HepG2 (cell line): ENCODE measurements at regions not wholly inside any gene's neighbourhood (a gene's known extent, or its start where the extent isn't known, plus 50 kb on each side); places are given as distances from the start of the nearest gene placed in this dataset.

Experiments
- ATAC-seq: fragments of 200-7000 bp; cut with Tn5 transposase; 3 replicates; pipeline ENCODE4 v1.9.1; 2020; ENCODE audit warnings: mild to moderate bottlenecking, moderate library complexity
- BruUV-seq: library from RNA; stranded (reverse); fragments of 400-500 nt; replicated peaks from 2 replicates; lab custom pipeline; 2021; lab: Mats Ljungman, UMichigan
- CTCF ChIA-PET: fragments of 300-600 bp; formaldehyde crosslinking; extraction: SDS; loops from one replicate; lab custom pipeline; 2021; ENCODE audit warnings: low total read pairs, inconsistent platforms, low intra/inter-chr PET ratio; lab: Yijun Ruan, JAX
- POLR2A ChIA-PET: fragments of 350-600 bp; sonication (Branson Sonifier 250); formaldehyde crosslinking; loops from one replicate; lab custom pipeline; 2020; ENCODE audit warnings: antibody characterized with exemption, inconsistent platforms; lab: Yijun Ruan, JAX
- DNase-seq: peaks from one replicate; pipeline ENCODE4 v3.0.0-alpha.2; 2015; ENCODE audit warnings: low spot score
- FAIRE-seq: peaks from 3 replicates; lab custom pipeline; 2011; peaks lifted over from hg19 to GRCh38; lab: Jason Lieb, UNC
- H2AFZ ChIP-seq: one replicate; pipeline ENCODE4 v1.6.1; 2011; ENCODE audit warnings: low read length, inconsistent platforms
- H3K27ac ChIP-seq: fragments of 300-600 bp; 3 replicates; pipeline ENCODE4 v1.8.0; 2011; ENCODE audit warnings: mixed run types, mild to moderate bottlenecking, mixed read lengths, low read length, inconsistent platforms; ENCODE audit not compliant: insufficient read depth; ENCODE audit errors: extremely low read length
- H3K27me3 ChIP-seq, 2 experiments: fragments of 200-600 bp in 1 of 2; 2 replicates in 1 of 2; 3 replicates in 1 of 2; pipeline versions ENCODE4 v1.6.0 to v1.8.0; 2011; ENCODE audit warnings: low read length in 2 of 2, mild to moderate bottlenecking in 2 of 2, moderate library complexity in 2 of 2, inconsistent platforms in 1 of 2; ENCODE audit not compliant: insufficient read depth in 2 of 2, control insufficient read depth in 1 of 2
- H3K36me3 ChIP-seq, 2 experiments: fragments of 200-600 bp in 1 of 2; replicated peaks in 1 of 2; 2 replicates in 1 of 2; 3 replicates in 1 of 2; pipeline versions ENCODE4 v1.5.1 to v1.8.0; 2011; ENCODE audit warnings: low read length in 2 of 2, inconsistent platforms in 1 of 2; ENCODE audit not compliant: insufficient read depth in 2 of 2, control insufficient read depth in 1 of 2
- H3K4me1 ChIP-seq: 2 replicates; pipeline ENCODE4 v1.5.1; 2012; ENCODE audit warnings: low read length, inconsistent platforms; ENCODE audit not compliant: insufficient read depth
- H3K4me2 ChIP-seq: 2 replicates; pipeline ENCODE4 v1.6.0; 2011; ENCODE audit warnings: low read depth, low read length, inconsistent platforms
- H3K4me3 ChIP-seq, 3 experiments: fragments of 200-600 bp in 1 of 3; sonication (generic), shearing (Covaris generic) in 1 of 3; replicated peaks in 1 of 3; 2 replicates each; pipeline ENCODE4 v1.5.1; 2011 to 2016; ENCODE audit warnings: low read length in 3 of 3, inconsistent platforms in 2 of 3, low read depth in 2 of 3, mild to moderate bottlenecking in 2 of 3, control low read depth in 1 of 3, mixed read lengths in 1 of 3; ENCODE audit not compliant: insufficient read depth in 1 of 3
- H3K79me2 ChIP-seq: one replicate; pipeline ENCODE4 v1.6.1; 2011; ENCODE audit warnings: low read length, inconsistent platforms; ENCODE audit not compliant: insufficient read depth
- H3K9ac ChIP-seq: 2 replicates; pipeline ENCODE4 v1.6.0; 2011; ENCODE audit warnings: mild to moderate bottlenecking, low read depth, low read length, inconsistent platforms; ENCODE audit not compliant: insufficient read depth
- H3K9me3 ChIP-seq: 2 replicates; pipeline ENCODE4 v1.5.1; 2012; ENCODE audit warnings: mild to moderate bottlenecking, low read length
- H4K20me1 ChIP-seq: 2 replicates; pipeline ENCODE4 v1.6.0; 2011; ENCODE audit warnings: inconsistent platforms, mild to moderate bottlenecking, low read length, moderate library complexity; ENCODE audit not compliant: insufficient read depth
- FUBP1 ChIP-seq: sonication (generic); formaldehyde crosslinking; IDR thresholded peaks from 2 replicates; pipeline ENCODE4 v1.5.1; 2020; ENCODE audit warnings: missing genetic modification reagents, mild to moderate bottlenecking, borderline replicate concordance
- PRDM10 ChIP-seq: sonication (generic); formaldehyde crosslinking; IDR thresholded peaks from 2 replicates; pipeline ENCODE4 v1.4.0; 2020; ENCODE audit warnings: low read depth, missing genetic modification reagents
- WGBS: methylation state at CpG from one replicate; pipeline ENCODE4 v1.1.6; 2017; ENCODE audit warnings: low lambda C conversion rate; 5-methylcytosine and 5-hydroxymethylcytosine counted together
- in situ Hi-C: cut with HindIII; loops from 2 replicates; pipeline ENCODE4 v1.10.0; 2017; ENCODE audit warnings: low pct_unique_long_range_greater_than_20kb; ENCODE audit not compliant: extremely low pct_ligation_motif_present
- intact Hi-C: fragments of 100-400 bp; cut with micrococcal nuclease; formaldehyde crosslinking; loops from one replicate; pipeline ENCODE4 v1.10.0; 2022; ENCODE audit not compliant: unreplicated experiment

- TF ChIP-seq PRDM10 (CRISPR knock-in tag) (no peak), FUBP1 (CRISPR knock-in tag) (no peak)
Measured at GRCh38 chr3:135649361-135649760, 316.2 kb upstream of the PPP2R3A start.

More at GRCh38 chr3:135649361-135649760, 316.2 kb upstream of the PPP2R3A start:
- ATAC-seq (no peak), FAIRE-seq (no peak), DNase-seq (no peak)
- Histone ChIP-seq H3K4me1 (no peaks in the 10 kb centered on the region), H3K4me2 (no peak overlapping the region), H3K4me3 (no peak overlapping the region), H3K9me3 (no peaks in the 10 kb centered on the region), H3K9ac (no peak overlapping the region), H2AFZ (no peak overlapping the region), H3K79me2 (no peaks in the 10 kb centered on the region), H4K20me1 (no peaks in the 10 kb centered on the region), H3K36me3 (no peaks in the 10 kb centered on the region), H3K27ac (no peak overlapping the region), H3K27me3 (no peaks in the 10 kb centered on the region)
- CTCF ChIA-PET: no interaction called here
- intact Hi-C loops: no loop called here
- POLR2A ChIA-PET: no interaction called here
- WGBS: 0% methylated on average over 1 of the region's 2 CpGs
- BruUV-seq: no TSS peak
- in situ Hi-C loops: no loop called here
